ENCODE measurements at regions not wholly inside any gene's neighbourhood (a gene's known extent, or its start where the extent isn't known, plus 50 kb on each side); places are given as distances from the start of the nearest gene placed in this dataset.

- Histone ChIP-seq H3K9ac (ENCODE audit: low read depth, low read length) (no peak overlapping the region), H3K23ac (ENCODE audit: low read depth, low read length) (no peak overlapping the region), H3K27me3 (ENCODE audit: control insufficient read depth, insufficient read depth, low read length) (no peaks in the 10 kb centered on the region), H4K20me1 (ENCODE audit: insufficient read depth, low read length) (no peaks in the 10 kb centered on the region), H2BK5ac (ENCODE audit: low read depth, low read length, poor library complexity, severe bottlenecking) (no peak overlapping the region), H3K14ac (replicated peaks; ENCODE audit: low read depth, low read length) (no peak overlapping the region), H3K4me3 (ENCODE audit: insufficient read depth, low read depth, low read length) (no peak overlapping the region), H3K4me1 (ENCODE audit: control insufficient read depth, insufficient read depth, low read length) (no peaks in the 10 kb centered on the region), H3K4me2 (ENCODE audit: low read depth, low read length) (no peak overlapping the region), H4K5ac (ENCODE audit: low read depth, low read length) (no peak overlapping the region), H3K9me3 (ENCODE audit: control insufficient read depth, insufficient read depth, low read length) (peaks cover 24% of the 10 kb centered on the region), H3K27ac (ENCODE audit: insufficient read depth, low read length) (no peak overlapping the region), H2AK9ac (replicated peaks; ENCODE audit: low read depth, low read length, poor library complexity) (no peak overlapping the region), H4K8ac (ENCODE audit: low read depth in 2 of 2, low read length in 2 of 2) (no peak overlapping the region), H3K4ac (ENCODE audit: low read depth, low read length) (no peak overlapping the region), H3K79me1 (ENCODE audit: low read depth in 1 of 2, low read length in 2 of 2) (no peaks in the 10 kb centered on the region), H3K36me3 (ENCODE audit: control insufficient read depth, insufficient read depth, low read length) (no peaks in the 10 kb centered on the region), H2BK120ac (ENCODE audit: low read depth, low read length) (no peak overlapping the region), H2AK5ac (ENCODE audit: low read depth, low read length) (no peak overlapping the region), H4K91ac (ENCODE audit: insufficient read depth, low read depth, low read length) (no peak overlapping the region), H3K56ac (ENCODE audit: extremely low read depth, insufficient read depth, low read length) (no peak overlapping the region), H2AFZ (replicated peaks; ENCODE audit: low read length, poor library complexity) (no peak overlapping the region), H3K18ac (ENCODE audit: low read depth, low read length) (no peak overlapping the region), H2BK15ac (ENCODE audit: low read depth, low read length) (no peak overlapping the region), H3K9me1 (ENCODE audit: insufficient read depth, low read length) (no peaks in the 10 kb centered on the region), H2BK20ac (ENCODE audit: low read depth, low read length) (no peak overlapping the region)
- in situ Hi-C loops (cut with MboI; ENCODE audit: low sequenced_read_pairs) (no loop called here), dilution Hi-C loops (cut with HindIII; ENCODE audit: low sequenced_read_pairs, unreplicated experiment) (no loop called here), intact Hi-C loops (cut with micrococcal nuclease) (no loop called here)
- DNase-seq (no peak), ATAC-seq (ENCODE audit: low read depth) (no peak)
- WGBS, 2 experiments (ENCODE audit: extremely low coverage in 2 of 2, insufficient read length in 1 of 2): 20% methylated on average over 1 of the region's 8 CpGs; no CpG with 5 or more reads in 1 of the 2 experiments
- ChIA-PET CTCF (no interaction called here), POLR2A (ENCODE audit: unreplicated experiment) (no interaction called here)
- TF ChIP-seq BHLHE40 (IDR thresholded peaks at IDR 0.05; ENCODE audit: low read depth, low read length) (no peak), CEBPB (IDR thresholded peaks at IDR 0.05; ENCODE audit: low read depth, low read length) (no peak), NFE2L2 (IDR thresholded peaks at IDR 0.05; ENCODE audit: low read depth, low read length) (no peak), USF2 (IDR thresholded peaks at IDR 0.05; ENCODE audit: low read depth, low read length) (no peak), FOS (IDR thresholded peaks at IDR 0.05; ENCODE audit: low read depth, low read length) (no peak), MAZ (IDR thresholded peaks at IDR 0.05; ENCODE audit: borderline replicate concordance, low read depth, low read length) (no peak)
- no TSS peak for BruUV-seq (replicated peaks)
These were observed 285.9 kb downstream of the KIF4B start for GRCh38 chr5:155299386-155300005.
